HG02943 (cell line): ENCODE measurements at regions not wholly inside any gene's neighbourhood (a gene's known extent, or its start where the extent isn't known, plus 50 kb on each side); places are given as distances from the start of the nearest gene placed in this dataset.

Experiments
- ATAC-seq: cut with Tn5 transposase; IDR thresholded peaks from one replicate; pipeline ENCODE4 v1.9.1; 2021; ENCODE audit warnings: mild to moderate bottlenecking, low read depth, moderate library complexity; ENCODE audit not compliant: unreplicated experiment

GRCh38 chr2:71277536-71278103 lies 50.7 kb upstream of the PAIP2B start:
- ATAC-seq, result no peak

- no peak for ATAC-seq
Observed at GRCh38 chr2:71277147-71277475, 50.2 kb upstream of the PAIP2B start.

- ATAC-seq, result peak; percentile 95
Observed at GRCh38 chr2:71276311-71277146, 49.6 kb upstream of the PAIP2B start.
